ENCODE measurements at regions not wholly inside any gene's neighbourhood (a gene's known extent, or its start where the extent isn't known, plus 50 kb on each side); places are given as distances from the start of the nearest gene placed in this dataset.

DNA sequence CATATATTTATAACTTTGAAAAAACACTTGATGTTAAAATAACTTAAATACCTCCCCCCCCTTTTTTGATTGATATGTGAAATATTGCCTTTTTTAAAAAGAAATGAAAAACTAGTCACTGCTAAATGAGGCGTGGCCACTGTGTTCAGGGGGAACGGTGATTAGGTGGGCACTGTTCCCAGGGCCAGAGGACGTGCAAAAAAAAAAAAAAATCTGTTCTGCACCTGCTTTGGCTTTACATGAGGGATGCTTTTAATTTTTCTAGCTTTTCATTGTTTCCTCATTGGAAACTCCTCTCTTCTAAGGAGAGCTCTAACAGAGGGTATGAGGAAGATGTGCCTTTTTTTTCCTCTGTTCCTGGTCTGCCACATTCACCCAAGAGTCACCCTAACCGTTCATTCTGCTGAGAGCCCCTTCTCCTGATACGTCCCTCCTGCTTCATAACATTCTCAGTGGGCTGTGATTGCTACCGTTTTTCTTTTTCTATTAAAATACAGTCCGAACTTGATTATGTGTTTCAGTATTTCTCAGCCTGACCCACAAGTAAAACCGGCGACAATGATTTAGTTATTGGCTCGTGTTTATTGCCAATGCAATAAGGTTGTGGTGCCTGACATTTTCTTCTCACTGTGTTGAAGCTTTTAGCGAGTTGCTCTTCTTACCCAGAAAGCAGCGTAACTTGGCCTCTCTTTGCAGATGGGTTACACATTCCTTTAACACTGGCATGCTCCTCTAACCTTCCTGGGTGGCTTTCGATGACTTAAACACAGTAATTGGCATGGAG lies 64.8 kb upstream of the ZNF536 start:
- no peak for TF ChIP-seq POLR2A (IDR thresholded peaks at IDR 0.05)
- TF ChIP-seq, protein P1, sequence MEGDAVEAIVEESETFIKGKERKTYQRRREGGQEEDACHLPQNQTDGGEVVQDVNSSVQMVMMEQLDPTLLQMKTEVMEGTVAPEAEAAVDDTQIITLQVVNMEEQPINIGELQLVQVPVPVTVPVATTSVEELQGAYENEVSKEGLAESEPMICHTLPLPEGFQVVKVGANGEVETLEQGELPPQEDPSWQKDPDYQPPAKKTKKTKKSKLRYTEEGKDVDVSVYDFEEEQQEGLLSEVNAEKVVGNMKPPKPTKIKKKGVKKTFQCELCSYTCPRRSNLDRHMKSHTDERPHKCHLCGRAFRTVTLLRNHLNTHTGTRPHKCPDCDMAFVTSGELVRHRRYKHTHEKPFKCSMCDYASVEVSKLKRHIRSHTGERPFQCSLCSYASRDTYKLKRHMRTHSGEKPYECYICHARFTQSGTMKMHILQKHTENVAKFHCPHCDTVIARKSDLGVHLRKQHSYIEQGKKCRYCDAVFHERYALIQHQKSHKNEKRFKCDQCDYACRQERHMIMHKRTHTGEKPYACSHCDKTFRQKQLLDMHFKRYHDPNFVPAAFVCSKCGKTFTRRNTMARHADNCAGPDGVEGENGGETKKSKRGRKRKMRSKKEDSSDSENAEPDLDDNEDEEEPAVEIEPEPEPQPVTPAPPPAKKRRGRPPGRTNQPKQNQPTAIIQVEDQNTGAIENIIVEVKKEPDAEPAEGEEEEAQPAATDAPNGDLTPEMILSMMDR (IDR thresholded peaks at IDR 0.05) = no peak

All from tibial nerve (tissue), 3 donors.